Aorta (tissue), 5 donors: ENCODE measurements at regions not wholly inside any gene's neighbourhood (a gene's known extent, or its start where the extent isn't known, plus 50 kb on each side); places are given as distances from the start of the nearest gene placed in this dataset.
A peak's percentile ranks its signal among the peaks of the same experiment; 100 is the strongest.

Experiments used
- ATAC-seq: fragments of 200-7000 bp; cut with Tn5 transposase; one replicate; pipeline ENCODE4 v1.9.1; 2022; ENCODE audit warnings: moderate library complexity; ENCODE audit not compliant: low FRiP score
- DNase-seq, 2 donors: peaks; one replicate each; pipeline ENCODE4 v3.0.0-alpha.2; 2020
- H3K27ac ChIP-seq, 2 donors: one replicate each; pipeline ENCODE4 v1.5.1; 2013; ENCODE audit warnings: low read length in 2 of 2, mild to moderate bottlenecking in 2 of 2, moderate library complexity in 2 of 2, control low read depth in 1 of 2, inconsistent platforms in 1 of 2, low read depth in 1 of 2
- H3K27me3 ChIP-seq, 2 donors: one replicate each; pipeline ENCODE4 v1.6.1; 2013; ENCODE audit warnings: control low read depth in 1 of 2, low read length in 1 of 2, mild to moderate bottlenecking in 1 of 2, moderate library complexity in 1 of 2; ENCODE audit not compliant: insufficient read depth in 2 of 2, control insufficient read depth in 1 of 2
- H3K36me3 ChIP-seq, 2 donors: one replicate each; pipeline ENCODE4 v1.6.1; 2013; ENCODE audit warnings: control low read depth in 1 of 2, low read length in 1 of 2, mild to moderate bottlenecking in 1 of 2; ENCODE audit not compliant: insufficient read depth in 2 of 2, control insufficient read depth in 1 of 2
- H3K4me1 ChIP-seq, 2 donors: one replicate each; pipeline ENCODE4 v1.6.1; 2013; ENCODE audit warnings: low read length in 2 of 2, control low read depth in 1 of 2, mild to moderate bottlenecking in 1 of 2, moderate library complexity in 1 of 2; ENCODE audit not compliant: insufficient read depth in 2 of 2, control insufficient read depth in 1 of 2
- H3K4me3 ChIP-seq, 2 donors: one replicate each; pipeline ENCODE4 v1.5.1; 2013; ENCODE audit warnings: low read length in 2 of 2, control low read depth in 1 of 2, mild to moderate bottlenecking in 1 of 2
- H3K9me3 ChIP-seq: one replicate; pipeline ENCODE4 v1.6.1; 2013; ENCODE audit warnings: mild to moderate bottlenecking, low read length; ENCODE audit not compliant: control insufficient read depth
- WGBS, 2 donors: extraction: QIAGEN DNeasy Blood & Tissue Kit; methylation state at CpG; one replicate each; pipeline ENCODE4 v1.1.7; 2013; 5-methylcytosine and 5-hydroxymethylcytosine counted together
- intact Hi-C, 2 donors: fragments of 100-400 bp; cut with DNase I; formaldehyde crosslinking; loops; one replicate each; pipeline versions ENCODE4 v1.14.2 to v1.15.0; 2022
- donor health status: healthy with polysubstance abuse.
- donor health status: Bipolar disorder and iron deficiency.
- donor health status: DM: no; HTN: no; CAD: no.
- donor health status: DM: no; HTN: no; CAD: no.
- donor health status: DM: yes; HTN: yes; CAD: no.

GRCh38 chr6:168138436-168138835 lies 59.4 kb upstream of the FRMD1 start:
- Histone ChIP-seq H3K9me3 (no peaks in the 10 kb centered on the region), H3K36me3 (no peaks in the 10 kb centered on the region), H3K4me3 (no peak overlapping the region), H3K27ac (no peak overlapping the region), H3K27me3 (no peaks in the 10 kb centered on the region), H3K4me1 (peaks cover 0 to 2% of the 10 kb centered on the region in 2 donors)
- ATAC-seq: no peak
- 88 to 93% methylated on average over 6 of the region's 6 CpGs for WGBS, 2 donors
- DNase-seq: peak in 1 of 2 donors; percentile 39
- intact Hi-C loops: loop anchor here in 1 of 2 donors (10.0 kb wide), 1 partner anchor 234 kb away; no protein-coding TSS in a partner anchor

- intact Hi-C loops: loop anchor here in 1 of 2 donors (10.0 kb wide), 1 partner anchor 232 kb away; no protein-coding TSS in a partner anchor
- Histone ChIP-seq H3K4me1 (peaks cover 0 to 2% of the 10 kb centered on the region in 2 donors), H3K27me3 (no peaks in the 10 kb centered on the region), H3K27ac (no peak overlapping the region), H3K4me3 (no peak overlapping the region), H3K36me3 (no peaks in the 10 kb centered on the region), H3K9me3 (no peaks in the 10 kb centered on the region)
- ATAC-seq (no peak), DNase-seq (no peak)
- WGBS, 2 donors: 94 to 95% methylated on average over 9 of the region's 9 CpGs
These were observed 58.0 kb upstream of the FRMD1 start for GRCh38 chr6:168137024-168137423.

GRCh38 chr6:168136622-168137021 lies 57.6 kb upstream of the FRMD1 start:
- Histone ChIP-seq H3K27me3 (no peaks in the 10 kb centered on the region), H3K4me3 (no peak overlapping the region), H3K36me3 (no peaks in the 10 kb centered on the region), H3K27ac (no peak overlapping the region), H3K4me1 (peaks cover 0 to 2% of the 10 kb centered on the region in 2 donors), H3K9me3 (no peaks in the 10 kb centered on the region)
- intact Hi-C loops: loop anchor here in 1 of 2 donors (10.0 kb wide), 1 partner anchor 232 kb away; no protein-coding TSS in a partner anchor
- 94 to 96% methylated on average over 4 to 5 of the region's 5 CpGs for WGBS, 2 donors
- DNase-seq: no peak
- no peak for ATAC-seq

- ATAC-seq (no peak), DNase-seq (no peak)
- H3K27ac ChIP-seq: no peak overlapping the region
- WGBS, 2 donors: 96 to 97% methylated on average over 7 of the region's 7 CpGs
- no peaks in the 10 kb centered on the region for H3K27me3 ChIP-seq
- H3K4me1 ChIP-seq: peaks cover 0 to 2% of the 10 kb centered on the region in 2 donors
- H3K36me3 ChIP-seq: no peaks in the 10 kb centered on the region
- H3K4me3 ChIP-seq: no peak overlapping the region
- intact Hi-C loops: loop anchor here in 1 of 2 donors (10.0 kb wide), 1 partner anchor 231 kb away; no protein-coding TSS in a partner anchor
- no peaks in the 10 kb centered on the region for H3K9me3 ChIP-seq
These were observed 57.0 kb upstream of the FRMD1 start for GRCh38 chr6:168136001-168136400.

- Histone ChIP-seq H3K4me1 (peaks cover 0 to 2% of the 10 kb centered on the region in 2 donors), H3K27me3 (no peaks in the 10 kb centered on the region), H3K9me3 (no peaks in the 10 kb centered on the region), H3K4me3 (no peak overlapping the region), H3K27ac (no peak overlapping the region), H3K36me3 (no peaks in the 10 kb centered on the region)
- intact Hi-C loops: loop anchor here in 1 of 2 donors (10.0 kb wide), 1 partner anchor 230 kb away; no protein-coding TSS in a partner anchor
- ATAC-seq (no peak), DNase-seq (no peak)
- WGBS, 2 donors: 94 to 95% methylated on average over 16 of the region's 16 CpGs
These were observed 55.7 kb upstream of the FRMD1 start for GRCh38 chr6:168134560-168135201.

GRCh38 chr6:168133687-168134559 lies 54.9 kb upstream of the FRMD1 start:
- no peaks in the 10 kb centered on the region for H3K36me3 ChIP-seq
- H3K27me3 ChIP-seq: no peaks in the 10 kb centered on the region
- intact Hi-C loops: loop anchor here in 1 of 2 donors (10.0 kb wide), 1 partner anchor 229 kb away; no protein-coding TSS in a partner anchor
- no peak overlapping the region for H3K4me3 ChIP-seq
- no peak for ATAC-seq
- 78% methylated on average over 16 of the region's 16 CpGs for WGBS, 2 donors
- H3K27ac ChIP-seq: no peak overlapping the region
- H3K4me1 ChIP-seq: peaks cover 0 to 2% of the 10 kb centered on the region in 2 donors
- no peak for DNase-seq
- H3K9me3 ChIP-seq: no peaks in the 10 kb centered on the region

GRCh38 chr6:168133168-168133561 lies 54.2 kb upstream of the FRMD1 start:
- Histone ChIP-seq H3K27ac (no peak overlapping the region), H3K36me3 (no peaks in the 10 kb centered on the region), H3K9me3 (no peaks in the 10 kb centered on the region), H3K4me1 (peaks cover 0 to 2% of the 10 kb centered on the region in 2 donors), H3K4me3 (no peak overlapping the region), H3K27me3 (no peaks in the 10 kb centered on the region)
- DNase-seq (peak; percentile 74 to 88), ATAC-seq (peak; percentile 55)
- intact Hi-C loops: loop anchor here in 1 of 2 donors (10.0 kb wide), 1 partner anchor 228 kb away; no protein-coding TSS in a partner anchor
- 7% methylated on average over 13 of the region's 13 CpGs for WGBS, 2 donors

GRCh38 chr6:168132531-168133167 lies 53.6 kb upstream of the FRMD1 start:
- no peak for ATAC-seq
- Histone ChIP-seq H3K27ac (no peak overlapping the region), H3K36me3 (no peaks in the 10 kb centered on the region), H3K4me3 (no peak overlapping the region), H3K4me1 (peaks cover 0 to 2% of the 10 kb centered on the region in 2 donors), H3K27me3 (no peaks in the 10 kb centered on the region), H3K9me3 (no peaks in the 10 kb centered on the region)
- WGBS, 2 donors: 36 to 46% methylated on average over 34 of the region's 34 CpGs
- DNase-seq: peak in 1 of 2 donors; percentile 85
- intact Hi-C loops: loop anchor here in 1 of 2 donors (10.0 kb wide), 1 partner anchor 228 kb away; no protein-coding TSS in a partner anchor
